HPDE6-E6E7 (cell line): ENCODE measurements at regions not wholly inside any gene's neighbourhood (a gene's known extent, or its start where the extent isn't known, plus 50 kb on each side); places are given as distances from the start of the nearest gene placed in this dataset.

Experiments used
- DNase-seq: peaks from one replicate; pipeline ENCODE4 v3.0.0; 2011; ENCODE audit warnings: missing footprints; ENCODE audit errors: extremely low spot score

DNA sequence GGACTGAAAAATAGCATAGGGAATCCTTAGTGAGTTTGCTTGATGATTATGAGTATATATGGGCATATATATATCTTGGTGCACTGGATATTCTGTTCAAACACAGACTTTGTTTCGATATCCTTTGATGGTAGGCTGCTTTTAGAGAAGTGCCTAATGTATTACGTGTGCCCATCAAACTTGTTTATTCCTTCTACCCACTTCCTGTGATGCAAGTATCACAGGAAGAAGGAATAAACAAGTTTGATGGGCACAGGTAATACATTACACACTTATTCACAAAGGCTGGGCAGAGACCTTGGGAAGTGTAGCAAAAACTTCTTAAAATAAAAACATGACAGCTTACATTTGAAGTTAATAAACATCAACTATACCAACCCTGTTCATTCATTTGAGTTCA, 364.2 kb downstream of the CHSY3 start:
- DNase-seq, result no peak

GRCh38 chr5:130267926-130268325, 363.7 kb downstream of the CHSY3 start:
- DNase-seq, result no peak

DNA sequence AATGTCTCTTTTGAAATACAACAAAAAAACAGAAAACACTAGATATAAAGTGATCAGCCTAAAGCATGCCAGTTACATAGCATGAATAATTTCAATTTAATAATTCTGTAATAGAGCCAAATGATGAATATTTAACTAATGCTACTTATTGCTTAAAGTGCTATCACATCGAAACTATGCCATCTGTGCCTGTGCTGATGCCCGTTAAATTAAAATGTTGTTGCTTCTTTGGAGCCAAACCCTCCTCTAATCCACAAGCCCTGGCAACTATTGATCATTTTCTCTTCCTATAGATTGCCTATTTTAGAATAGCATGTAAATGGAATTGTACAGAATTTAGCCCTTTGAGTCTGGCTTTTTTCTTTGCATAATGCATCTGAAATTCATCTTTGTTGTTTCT, 356.2 kb downstream of the CHSY3 start:
- DNase-seq, result no peak

GRCh38 chr5:130251931-130252330, 347.7 kb downstream of the CHSY3 start:
- no peak for DNase-seq

DNA sequence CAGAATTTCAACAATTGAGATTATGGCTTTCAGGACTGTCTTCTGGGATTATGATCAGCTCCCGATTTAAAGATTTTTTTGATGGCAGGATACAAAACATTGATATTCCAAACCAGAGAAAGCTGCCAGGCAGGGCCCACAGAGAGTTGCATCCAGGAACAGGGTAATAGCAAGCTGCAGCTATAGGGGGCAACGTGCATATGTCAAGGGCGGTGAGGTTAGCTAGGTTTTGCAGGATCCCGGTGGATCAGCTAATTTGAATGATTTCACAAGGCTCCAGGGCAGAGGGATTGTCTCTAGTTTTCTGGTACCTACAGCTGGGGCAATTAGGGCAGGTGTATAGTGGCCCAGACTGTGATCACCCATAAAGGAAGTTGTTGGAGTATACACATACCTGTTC, 339.4 kb downstream of the CHSY3 start:
- DNase-seq, result no peak

- no peak for DNase-seq
These were observed 333.5 kb downstream of the CHSY3 start for GRCh38 chr5:130237721-130238120.
